CD4-positive, alpha-beta T cell treated with Interleukin-15 for 4 hours (primary cell): ENCODE measurements at regions not wholly inside any gene's neighbourhood (a gene's known extent, or its start where the extent isn't known, plus 50 kb on each side); places are given as distances from the start of the nearest gene placed in this dataset.

Experiments
- DNase-seq: peaks from one replicate; pipeline ENCODE4 v3.0.0-alpha.2; 2020; ENCODE audit warnings: low spot score

DNA sequence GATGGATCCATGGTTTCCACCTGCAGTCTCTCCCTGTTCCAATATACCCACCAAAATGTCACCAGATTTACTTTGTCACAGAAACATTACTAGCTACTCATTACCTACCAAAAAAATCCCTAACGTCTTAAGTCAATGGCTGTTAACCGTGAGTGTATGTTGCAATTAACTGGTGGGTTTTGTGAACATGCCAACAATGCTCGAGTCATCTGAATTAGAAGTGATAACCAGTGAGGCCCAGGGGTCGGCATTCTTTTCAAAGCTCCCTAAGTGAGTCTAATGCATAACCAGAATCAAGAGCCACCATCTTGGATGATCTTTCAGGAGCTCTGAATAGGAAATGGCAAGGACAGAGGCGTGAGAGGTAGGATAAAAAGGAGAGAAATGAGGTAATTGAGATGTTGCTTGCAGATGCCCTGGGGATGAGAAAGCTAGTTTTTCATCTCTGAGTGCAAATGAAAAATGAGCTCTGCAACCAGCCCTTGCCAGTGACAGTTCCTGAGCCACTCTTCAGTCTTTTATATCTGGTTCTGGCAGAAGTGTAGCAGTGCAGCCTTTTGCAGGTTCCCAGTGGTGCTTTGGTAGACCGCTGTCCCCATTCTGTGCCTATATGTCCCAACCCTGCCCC, 130.0 kb upstream of the RND3 start:
- no peak for DNase-seq

GRCh38 chr2:150612957-150613710, 125.7 kb upstream of the RND3 start:
- no peak for DNase-seq

- no peak for DNase-seq
Measured at GRCh38 chr2:150610670-150611279, 123.3 kb upstream of the RND3 start.

DNA sequence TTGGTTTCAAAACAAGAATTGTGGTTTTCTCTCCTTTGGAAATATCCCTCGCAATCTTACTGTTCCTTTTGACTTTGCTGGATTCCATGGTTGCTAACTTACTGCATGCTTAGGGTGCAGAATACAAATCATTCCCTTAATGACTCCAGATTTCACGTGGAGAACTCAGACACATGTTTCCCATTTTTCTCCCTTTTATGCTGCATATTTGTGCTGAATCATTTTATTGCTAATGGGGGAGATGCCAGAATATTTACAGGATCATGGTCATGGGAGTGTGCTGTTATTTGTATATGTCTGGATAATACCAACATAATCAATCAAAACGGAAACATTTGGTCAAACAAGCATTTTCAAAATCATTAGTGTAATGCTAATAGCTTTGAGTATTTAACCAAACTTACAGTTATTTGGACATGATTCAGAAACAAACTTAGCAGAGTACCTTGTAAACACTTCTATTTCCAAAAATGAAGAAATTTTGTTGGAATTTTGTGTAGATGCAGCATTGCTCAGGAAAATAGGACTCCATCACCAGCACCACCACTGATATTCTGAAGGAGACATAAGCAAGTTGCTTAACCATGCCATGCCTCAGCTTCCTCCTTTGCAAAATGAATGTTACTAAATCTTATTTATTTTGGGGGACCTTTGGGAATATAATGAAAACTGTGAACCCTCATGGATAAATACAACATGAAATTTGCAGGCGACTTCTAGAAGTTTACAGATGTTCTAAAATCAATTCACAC, 122.5 kb upstream of the RND3 start:
- DNase-seq, result no peak

DNA sequence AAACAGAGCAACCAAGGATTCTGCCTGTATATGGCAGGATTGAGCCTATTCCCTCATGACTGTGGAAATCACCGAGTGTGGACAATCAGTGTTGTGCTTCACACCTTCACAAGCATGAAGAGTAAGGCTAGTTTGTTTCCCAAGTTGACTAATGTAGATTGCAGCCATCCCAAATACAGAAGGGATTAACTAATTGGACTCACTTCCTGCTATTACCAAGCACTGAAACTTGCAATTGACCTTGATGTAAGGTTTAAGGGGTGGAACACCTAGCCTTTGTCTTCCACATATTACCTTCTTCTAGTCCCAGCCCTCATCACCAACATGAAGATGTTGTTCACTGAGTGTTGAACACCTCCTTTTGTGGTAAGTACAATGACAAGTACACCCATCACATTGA, 120.9 kb upstream of the RND3 start:
- no peak for DNase-seq

DNA sequence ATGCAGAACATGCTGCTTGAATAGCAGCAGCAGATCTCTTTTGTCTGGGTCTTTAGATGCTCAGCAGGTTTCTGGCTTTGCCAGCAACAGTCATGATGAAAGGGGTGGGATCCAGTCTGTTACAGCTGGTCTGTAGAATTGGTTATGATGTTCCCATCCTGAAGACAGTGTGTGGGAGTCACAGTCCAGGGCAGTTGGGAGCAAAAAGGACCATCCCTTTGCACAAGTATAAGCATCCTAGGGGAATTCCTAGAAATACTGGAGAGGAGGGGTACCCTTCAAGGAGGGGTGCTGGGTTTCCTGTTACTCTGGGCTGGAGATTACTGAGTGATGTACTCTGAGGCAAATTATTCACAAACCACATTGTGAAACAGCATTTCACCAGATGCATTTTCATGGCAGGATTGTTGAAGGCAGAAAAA, 119.9 kb upstream of the RND3 start:
- DNase-seq, result no peak

- no peak for DNase-seq
Measured at GRCh38 chr2:150606380-150607060, 119.1 kb upstream of the RND3 start.

GRCh38 chr2:150605664-150606063, 118.2 kb upstream of the RND3 start:
- DNase-seq, result no peak

- no peak for DNase-seq
Measured at GRCh38 chr2:150601280-150602038, 114.0 kb upstream of the RND3 start.

DNA sequence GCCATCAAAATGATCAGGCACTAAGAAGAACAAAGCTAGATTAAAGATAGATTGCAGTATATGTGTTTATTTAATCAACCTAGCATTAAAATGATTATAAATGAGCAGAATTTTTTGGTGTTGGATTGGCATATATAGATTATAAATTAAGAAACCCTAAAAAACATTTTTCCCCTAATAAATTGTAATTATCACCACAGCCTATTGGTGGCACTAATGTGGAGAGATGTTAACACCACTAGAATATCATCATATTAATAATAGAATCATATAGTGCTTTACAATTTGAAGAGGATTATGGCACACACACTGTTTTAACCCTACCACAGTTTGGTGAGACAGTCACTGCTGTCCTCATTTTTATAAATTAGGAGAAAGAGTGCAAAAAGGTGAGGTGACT, 112.4 kb upstream of the RND3 start:
- no peak for DNase-seq

- DNase-seq, result no peak
Measured at GRCh38 chr2:150598383-150598782, 110.9 kb upstream of the RND3 start.

DNA sequence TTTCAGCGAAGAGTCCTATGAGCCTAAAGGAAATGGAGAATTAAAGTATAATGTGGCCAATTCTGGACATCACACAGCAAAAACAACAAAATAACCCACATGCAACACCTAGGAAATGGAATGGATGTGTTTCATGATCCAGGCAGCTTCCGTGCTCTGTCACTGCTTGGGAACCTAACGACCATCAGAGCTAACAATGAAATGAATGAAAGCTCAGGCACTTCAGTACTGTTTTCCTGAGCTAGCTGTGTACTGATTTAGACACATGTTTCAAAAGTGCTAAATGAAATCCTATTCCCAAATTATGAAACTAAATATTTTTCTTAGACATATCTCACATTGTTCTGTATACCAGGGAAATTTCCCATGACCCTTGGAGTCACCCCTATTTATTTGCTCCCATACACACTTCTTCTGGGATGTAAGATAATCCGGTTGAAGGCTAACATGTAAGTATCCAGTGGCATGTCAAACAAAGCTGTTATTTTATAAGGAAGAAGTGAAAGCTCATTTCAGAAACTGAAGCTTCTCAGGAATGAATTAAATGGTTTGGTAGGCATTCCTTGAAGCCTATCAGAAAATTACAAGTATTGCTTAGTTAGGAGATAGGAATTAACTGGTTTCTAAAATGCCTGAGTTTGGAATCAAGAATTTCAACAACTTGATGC, 108.5 kb upstream of the RND3 start:
- no peak for DNase-seq

- DNase-seq, result no peak
Measured at GRCh38 chr2:150594299-150594698, 106.8 kb upstream of the RND3 start.

GRCh38 chr2:150591496-150592285, 104.2 kb upstream of the RND3 start:
- no peak for DNase-seq

DNA sequence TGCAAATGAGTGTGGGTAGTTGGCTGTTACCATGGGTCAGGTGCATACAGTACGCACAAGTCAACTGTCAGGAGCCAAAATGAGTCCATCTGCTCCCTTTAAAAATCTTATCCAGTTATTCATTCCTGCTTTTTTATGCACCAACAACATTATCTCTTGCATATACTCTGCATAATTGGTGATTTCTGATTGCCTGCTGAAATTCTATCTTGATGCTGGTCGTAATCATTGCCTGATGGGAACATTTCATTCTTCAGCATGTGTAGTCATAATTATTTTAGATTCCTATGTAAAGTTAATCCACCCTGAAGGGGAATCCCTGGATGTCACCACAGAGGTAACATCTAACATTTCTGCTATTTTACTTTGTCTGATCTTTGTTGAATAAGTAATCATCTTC, 102.2 kb upstream of the RND3 start:
- DNase-seq, result no peak

DNA sequence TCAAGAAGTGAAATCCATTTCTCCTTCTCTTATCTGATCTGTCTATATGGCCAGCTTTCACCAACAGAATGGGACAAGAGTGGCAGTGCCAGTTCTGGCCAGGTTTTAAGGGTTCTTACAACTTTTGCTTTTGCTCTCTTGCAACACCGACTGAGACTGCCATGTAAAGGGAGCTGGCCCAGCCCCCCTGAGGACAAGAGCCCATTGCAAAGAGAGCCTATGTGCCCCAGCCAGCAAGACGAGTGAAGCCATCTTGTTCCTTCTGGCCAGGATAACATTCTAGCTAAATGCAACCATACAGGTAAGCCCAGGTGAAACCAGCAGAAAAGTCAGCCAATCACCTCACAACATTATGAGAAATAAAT, 101.0 kb upstream of the RND3 start:
- DNase-seq, result no peak

- DNase-seq, result no peak
Measured at GRCh38 chr2:150587547-150588505, 100.4 kb upstream of the RND3 start.

- no peak for DNase-seq
Measured at GRCh38 chr2:150586858-150587257, 99.4 kb upstream of the RND3 start.
